NCI-H82 (cell line): ENCODE measurements at regions not wholly inside any gene's neighbourhood (a gene's known extent, or its start where the extent isn't known, plus 50 kb on each side); places are given as distances from the start of the nearest gene placed in this dataset.
A peak's percentile ranks its signal among the peaks of the same experiment; 100 is the strongest.

Experiments used
- DNase-seq: peaks from one replicate; lab custom pipeline; 2025; lab: John Stamatoyannopoulos, UW

GRCh38 chr7:125127304-125127703 is 197.7 kb upstream of the POT1 start:
- DNase-seq, result no peak

GRCh38 chr7:125126376-125126775 is 196.8 kb upstream of the POT1 start:
- no peak for DNase-seq

- no peak for DNase-seq
These were observed 195.7 kb upstream of the POT1 start for GRCh38 chr7:125125315-125125714.

DNA sequence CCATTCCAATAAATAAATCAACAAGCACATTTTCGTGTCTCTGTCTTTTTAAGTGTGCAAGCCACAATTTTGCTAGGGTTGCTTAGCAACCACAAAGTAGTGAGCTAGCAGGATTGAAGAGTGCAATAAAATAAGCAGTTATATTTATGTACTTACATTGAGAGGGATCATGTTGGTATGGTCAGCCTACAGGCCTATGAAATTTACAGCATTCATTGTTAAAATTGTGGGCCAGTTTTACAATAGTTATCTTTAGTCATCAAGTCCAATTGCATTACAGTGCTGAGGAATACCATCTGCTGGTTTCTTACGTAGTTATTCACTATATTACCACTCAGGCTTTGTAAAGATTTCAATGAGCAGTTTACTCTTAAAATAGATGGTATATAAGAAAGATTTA is 192.5 kb upstream of the POT1 start:
- no peak for DNase-seq

GRCh38 chr7:125119559-125120115 is 190.0 kb upstream of the POT1 start:
- peak; percentile 6 for DNase-seq

DNA sequence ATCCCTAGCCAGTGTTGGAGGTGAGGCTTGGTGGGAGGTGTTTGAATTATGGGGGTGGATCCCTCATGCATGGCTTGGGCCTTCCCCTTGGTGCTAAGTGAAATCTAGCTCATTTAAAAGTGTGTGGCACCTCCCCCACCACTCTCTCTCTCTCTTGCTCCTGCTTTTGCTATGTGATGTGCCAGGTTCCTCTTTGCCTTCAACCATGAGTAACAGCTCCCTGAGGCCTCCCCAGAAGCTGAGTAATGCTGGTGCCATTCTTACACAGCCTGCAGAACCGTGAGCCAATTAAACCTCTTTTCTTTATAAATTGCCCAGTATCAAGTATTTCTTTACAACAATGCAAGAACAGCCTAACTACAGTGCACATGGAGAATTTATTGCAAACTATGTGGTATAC is 188.8 kb upstream of the POT1 start:
- no peak for DNase-seq

DNA sequence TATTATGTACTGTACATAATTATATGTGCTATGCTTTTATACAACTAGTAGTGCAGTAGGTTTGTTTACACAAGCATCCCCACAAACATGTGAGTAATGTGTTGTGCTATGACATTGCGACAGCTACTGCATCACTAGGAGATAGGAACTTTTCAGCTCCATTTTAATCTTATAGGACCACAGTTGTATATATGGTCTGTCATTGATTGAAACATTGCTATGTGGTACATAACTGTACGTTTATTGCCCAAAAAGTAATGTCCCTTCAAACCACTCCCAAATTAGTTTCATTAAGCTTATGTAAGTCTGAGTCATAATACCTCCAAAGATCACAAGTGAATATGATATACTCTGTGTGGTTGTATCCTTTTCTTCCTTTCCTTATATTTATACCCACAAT is 183.2 kb upstream of the POT1 start:
- DNase-seq, result no peak

- DNase-seq, result no peak
These were observed 169.9 kb upstream of the POT1 start for GRCh38 chr7:125099519-125099918.

DNA sequence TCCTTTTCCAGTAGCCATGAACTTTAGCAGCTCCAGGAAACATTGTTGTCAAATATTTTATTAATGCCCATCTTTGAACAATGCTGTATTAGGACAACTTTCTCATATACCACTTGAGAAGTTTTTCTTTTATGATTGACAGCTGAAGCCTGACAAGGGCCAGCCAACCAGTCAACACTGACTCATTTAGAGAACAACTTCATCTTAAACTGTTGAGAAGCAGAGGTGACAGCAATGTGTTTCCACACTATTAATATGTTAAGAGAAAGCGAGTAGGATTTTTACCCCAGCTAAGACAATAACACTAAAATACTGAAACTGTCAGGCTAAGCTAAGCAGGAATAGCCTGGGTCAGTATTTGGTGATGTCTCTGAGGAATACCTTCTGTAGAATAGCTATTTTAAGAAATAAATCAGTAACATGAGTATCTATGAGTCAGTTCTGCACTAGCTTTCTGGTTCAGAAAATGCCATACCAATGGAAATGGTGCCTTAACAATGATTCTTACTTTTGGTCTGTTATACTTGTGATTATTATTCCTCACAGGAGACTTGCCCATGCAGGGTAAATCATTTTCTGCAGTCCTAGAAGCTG is 168.8 kb upstream of the POT1 start:
- DNase-seq, result no peak

DNA sequence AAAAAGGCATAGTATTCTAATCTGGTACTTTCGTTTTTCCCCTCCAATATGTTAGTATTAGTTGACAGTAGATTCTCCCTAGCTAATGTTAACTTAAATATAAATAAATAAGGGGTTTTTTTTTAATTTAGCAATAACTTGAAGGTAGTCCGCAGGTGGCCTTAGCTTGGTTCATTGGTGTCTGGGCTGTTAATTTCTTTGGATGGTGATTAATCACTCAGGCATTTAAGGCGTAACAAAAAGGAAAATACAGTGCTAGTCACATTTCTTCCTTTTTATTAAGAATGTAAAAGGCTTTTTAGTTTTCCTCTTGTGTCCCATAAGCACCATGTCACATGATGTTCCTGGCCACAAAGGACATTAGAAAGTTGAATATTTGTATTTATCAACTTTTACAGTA is 161.0 kb upstream of the POT1 start:
- DNase-seq, result no peak

- no peak for DNase-seq
These were observed 159.5 kb upstream of the POT1 start for GRCh38 chr7:125089171-125089570.

GRCh38 chr7:125088555-125088954 is 158.9 kb upstream of the POT1 start:
- DNase-seq, result no peak

GRCh38 chr7:125085084-125085483 is 155.5 kb upstream of the POT1 start:
- no peak for DNase-seq

DNA sequence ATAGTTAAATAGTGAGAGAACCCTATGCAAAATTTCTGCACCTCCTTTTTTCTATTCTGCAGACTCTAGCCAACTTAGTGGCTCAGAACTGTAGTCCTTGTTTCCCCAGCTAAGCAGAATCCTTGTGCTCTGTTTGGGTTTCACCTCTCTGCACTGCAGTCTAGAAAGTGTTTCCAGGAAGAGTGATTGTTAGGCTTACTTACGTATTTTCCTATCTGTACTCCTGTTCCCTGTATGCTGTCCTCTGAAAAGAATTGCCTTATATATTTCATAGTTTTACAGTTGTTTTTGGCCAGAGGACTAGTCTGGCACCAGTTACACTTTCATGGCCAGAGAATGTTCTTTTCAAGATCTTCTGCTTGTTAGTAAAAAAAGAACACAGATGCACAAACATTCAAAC is 154.6 kb upstream of the POT1 start:
- no peak for DNase-seq

GRCh38 chr7:125074141-125074540 is 144.5 kb upstream of the POT1 start:
- no peak for DNase-seq

GRCh38 chr7:125065546-125065945 is 135.9 kb upstream of the POT1 start:
- no peak for DNase-seq

GRCh38 chr7:125065001-125065400 is 135.4 kb upstream of the POT1 start:
- no peak for DNase-seq

GRCh38 chr7:125061776-125062397 is 132.3 kb upstream of the POT1 start:
- DNase-seq, result peak; percentile 79

DNA sequence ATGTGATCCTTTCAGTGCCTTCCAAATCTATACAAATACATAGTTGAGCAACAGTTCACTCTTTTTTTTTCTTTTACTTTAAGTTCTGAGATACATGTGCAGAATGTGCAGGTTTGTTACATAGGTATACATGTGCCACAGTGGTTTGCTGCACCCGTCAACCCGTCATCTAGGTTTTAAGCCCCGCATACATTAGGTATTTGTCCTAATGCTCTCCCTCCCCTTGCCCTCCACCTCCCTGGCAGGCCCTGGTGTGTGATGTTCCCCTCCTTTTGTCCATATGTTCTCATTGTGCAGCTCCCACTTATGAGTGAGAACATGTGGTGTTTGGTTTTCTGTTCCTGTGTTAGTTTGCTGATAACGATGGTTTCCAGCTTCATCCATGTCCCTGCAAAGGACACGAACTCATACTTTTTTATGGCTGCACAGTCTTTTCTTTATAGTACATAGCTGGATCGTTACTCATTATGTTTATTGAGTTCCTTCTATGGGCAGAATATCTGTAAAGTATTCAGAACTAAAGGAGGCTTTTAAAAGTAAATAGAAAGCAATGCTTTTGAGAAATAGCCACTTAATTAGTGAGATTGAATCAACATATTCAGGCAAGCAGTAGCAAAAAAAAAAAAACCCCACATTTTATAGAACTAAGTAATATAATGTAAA is 131.6 kb upstream of the POT1 start:
- DNase-seq, result peak; percentile 86

- DNase-seq, result peak; percentile 16
These were observed 130.3 kb upstream of the POT1 start for GRCh38 chr7:125059861-125060456.

- DNase-seq, result peak; percentile 73
These were observed 128.3 kb upstream of the POT1 start for GRCh38 chr7:125057963-125058362.

GRCh38 chr7:125055376-125055775 is 125.8 kb upstream of the POT1 start:
- DNase-seq, result no peak

GRCh38 chr7:125046767-125047166 is 117.1 kb upstream of the POT1 start:
- no peak for DNase-seq
